HG03432 (cell line): ENCODE measurements at regions not wholly inside any gene's neighbourhood (a gene's known extent, or its start where the extent isn't known, plus 50 kb on each side); places are given as distances from the start of the nearest gene placed in this dataset.

Source experiments
- ATAC-seq: cut with Tn5 transposase; IDR thresholded peaks from one replicate; pipeline ENCODE4 v1.9.1; 2021; ENCODE audit warnings: mild to moderate bottlenecking, moderate library complexity; ENCODE audit not compliant: unreplicated experiment

DNA sequence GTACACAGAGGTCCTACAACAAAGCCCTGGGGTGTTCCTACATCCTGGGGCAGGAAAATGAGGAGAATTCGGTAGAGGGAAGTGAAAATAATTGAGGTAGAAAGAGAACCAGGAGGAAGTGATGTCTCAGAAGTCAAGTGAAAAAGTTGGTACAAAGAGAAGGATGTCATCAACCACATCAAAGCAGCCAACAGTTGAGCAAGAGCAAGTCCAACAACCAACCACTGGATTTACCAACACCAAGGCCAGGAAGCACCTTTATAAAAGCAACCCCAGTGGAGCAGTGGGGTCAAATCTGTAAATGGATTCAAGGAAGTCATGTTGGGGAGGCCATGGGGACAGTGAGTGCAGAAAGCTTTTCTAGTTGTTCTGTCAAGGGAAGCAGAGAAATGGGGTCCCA lies 360.4 kb downstream of the ZNF516 start:
- ATAC-seq: no peak

DNA sequence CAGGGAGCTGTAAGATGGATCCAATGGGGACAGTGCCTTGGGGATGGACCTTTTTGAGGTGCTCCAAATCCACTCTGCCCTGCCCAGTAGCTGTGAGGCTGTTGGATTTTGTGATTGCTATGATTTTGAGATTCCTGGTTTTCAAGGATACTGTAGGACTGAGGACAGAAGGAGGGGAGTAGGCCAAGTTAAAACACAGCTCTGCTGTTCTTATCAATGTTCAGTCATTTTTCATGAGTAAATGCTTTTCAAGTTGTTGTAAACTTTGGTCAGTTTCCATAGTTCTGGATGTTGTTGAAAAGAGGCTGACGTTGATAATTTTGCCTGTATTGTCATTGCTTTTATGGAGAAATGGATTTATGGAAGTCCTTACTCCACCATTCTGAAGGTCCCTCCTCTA lies 361.2 kb downstream of the ZNF516 start:
- ATAC-seq: no peak

DNA sequence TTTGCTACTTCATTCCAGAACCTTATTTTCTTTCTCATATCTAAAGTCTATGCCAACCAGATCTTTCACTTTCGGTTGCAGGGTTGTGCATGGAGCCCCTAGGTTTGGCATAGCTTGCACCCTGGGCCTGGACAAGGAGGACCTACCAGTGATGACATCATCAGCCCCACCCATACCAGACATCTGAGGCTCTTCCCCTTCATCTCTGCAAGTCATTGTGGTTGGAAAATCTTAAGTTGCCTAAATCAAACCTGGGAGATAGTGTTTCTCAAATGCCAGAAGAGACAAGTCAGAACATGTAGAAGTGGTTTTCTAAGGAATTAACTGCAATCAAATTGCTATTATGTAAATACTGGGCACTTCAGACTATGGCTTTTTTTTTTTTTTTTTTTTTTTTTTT lies 363.3 kb downstream of the ZNF516 start:
- ATAC-seq: no peak

- no peak for ATAC-seq
Observed at GRCh38 chr18:76130845-76131244, 364.2 kb downstream of the ZNF516 start.

- no peak for ATAC-seq
Observed at GRCh38 chr18:76126327-76126726, 368.7 kb downstream of the ZNF516 start.

GRCh38 chr18:76121011-76121410 lies 374.0 kb downstream of the ZNF516 start:
- ATAC-seq: no peak

DNA sequence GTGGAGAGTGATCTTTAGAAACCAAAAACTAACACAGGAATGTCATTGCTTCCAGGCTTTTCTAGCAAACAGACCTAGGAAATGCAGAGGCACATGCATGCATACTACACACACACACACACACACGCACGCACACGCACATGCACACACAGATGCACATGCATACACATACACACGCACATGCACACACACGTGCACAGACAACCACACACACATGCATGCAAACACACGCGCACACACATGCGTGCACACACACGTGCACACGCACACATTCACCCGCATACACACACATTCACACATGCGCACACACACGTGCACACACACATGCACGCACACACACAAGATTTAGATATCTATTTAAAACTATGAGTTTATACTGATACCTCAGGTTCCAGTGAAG lies 379.5 kb downstream of the ZNF516 start:
- no peak for ATAC-seq

GRCh38 chr18:76113101-76113500 lies 381.9 kb downstream of the ZNF516 start:
- ATAC-seq: no peak

- no peak for ATAC-seq
Observed at GRCh38 chr18:76102626-76103025, 392.4 kb downstream of the ZNF516 start.

GRCh38 chr18:76102156-76102555 lies 392.9 kb downstream of the ZNF516 start:
- no peak for ATAC-seq

- ATAC-seq: no peak
Observed at GRCh38 chr18:76099931-76100457, 395.0 kb downstream of the ZNF516 start.

- no peak for ATAC-seq
Observed at GRCh38 chr18:76098674-76099411, 396.2 kb downstream of the ZNF516 start.

DNA sequence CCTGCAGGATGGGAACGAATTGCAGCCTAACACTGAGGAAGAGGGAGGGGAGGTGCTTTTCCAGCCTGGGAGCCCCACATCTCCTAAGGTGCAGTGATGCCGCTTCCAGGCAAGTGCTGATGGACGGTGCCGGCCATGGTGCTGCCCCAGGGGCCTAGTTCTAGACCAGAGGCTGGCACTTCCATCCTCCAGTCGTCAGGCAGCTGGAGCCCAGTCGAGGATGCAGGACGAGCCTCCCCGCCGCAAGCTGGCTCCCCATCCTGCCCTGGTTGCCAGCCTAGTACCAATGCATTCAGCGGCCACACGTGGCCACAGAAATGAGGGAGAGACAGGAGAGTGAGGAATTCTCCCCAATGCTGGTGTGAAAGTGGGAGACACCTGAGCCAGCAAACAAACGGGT lies 413.5 kb downstream of the ZNF516 start:
- no peak for ATAC-seq

GRCh38 chr18:76080430-76080829 lies 414.6 kb downstream of the ZNF516 start:
- no peak for ATAC-seq

DNA sequence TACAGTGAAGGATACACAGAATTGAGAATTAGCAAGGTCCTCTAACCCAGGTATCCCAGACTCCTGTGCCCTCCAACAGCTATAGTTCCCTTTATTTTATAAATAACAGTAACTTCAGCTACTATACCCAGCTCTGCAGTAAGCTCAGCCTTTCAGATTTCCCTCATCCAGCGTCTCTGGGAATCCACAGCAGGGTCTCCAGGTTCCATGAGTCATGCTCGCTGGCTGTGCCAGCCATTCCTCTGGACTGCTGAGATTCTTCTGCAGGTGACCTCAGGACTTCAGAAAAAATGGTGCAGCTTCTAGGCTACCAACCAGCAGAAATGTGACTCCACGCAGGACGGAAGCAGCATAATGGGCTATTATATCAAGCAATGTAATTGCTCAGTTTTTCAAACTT lies 419.3 kb downstream of the ZNF516 start:
- ATAC-seq: no peak

- no peak for ATAC-seq
Observed at GRCh38 chr18:76064998-76065397, 430.0 kb downstream of the ZNF516 start.

DNA sequence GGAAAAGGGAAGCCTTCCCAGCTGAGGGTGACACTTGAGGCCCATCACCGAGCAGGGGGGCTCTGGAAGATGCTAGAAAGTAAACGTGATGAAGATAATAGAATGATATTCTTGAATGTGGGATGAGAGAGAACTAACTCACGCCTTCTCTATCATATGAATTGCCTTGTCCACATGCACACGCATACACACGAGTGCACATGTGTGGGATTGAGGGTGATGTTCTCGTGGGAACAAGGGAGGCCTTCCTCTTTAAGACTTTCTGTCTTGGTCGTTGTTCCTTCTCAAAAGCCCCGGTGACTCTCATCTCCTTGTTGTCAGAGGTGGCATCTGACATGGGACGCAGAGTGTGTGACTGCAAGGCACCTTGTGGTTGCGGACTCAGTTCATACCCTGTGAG lies 436.9 kb downstream of the ZNF516 start:
- no peak for ATAC-seq

DNA sequence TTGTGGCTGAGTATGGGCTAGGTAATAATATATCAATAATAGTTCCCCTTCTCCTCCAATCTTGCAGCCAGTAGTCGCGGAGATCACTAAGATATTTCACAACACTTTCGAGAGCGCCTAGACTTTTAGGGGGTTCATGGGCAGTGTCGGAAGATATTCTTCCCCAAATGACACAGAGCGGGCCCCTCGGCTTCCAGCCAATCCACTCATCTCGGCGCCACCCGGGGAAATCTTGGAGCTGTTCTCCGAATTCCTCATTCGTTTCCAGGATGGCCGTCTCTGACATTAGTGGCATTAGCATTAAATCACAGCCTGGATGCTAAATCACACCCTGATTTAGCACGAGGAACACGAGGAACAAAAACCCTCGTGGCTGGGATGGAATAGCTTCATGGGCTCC lies 437.7 kb downstream of the ZNF516 start:
- no peak for ATAC-seq

GRCh38 chr18:76056471-76057110 lies 438.5 kb downstream of the ZNF516 start:
- ATAC-seq: no peak

GRCh38 chr18:76055578-76055977 lies 439.5 kb downstream of the ZNF516 start:
- no peak for ATAC-seq

- ATAC-seq: no peak
Observed at GRCh38 chr18:76055025-76055424, 440.0 kb downstream of the ZNF516 start.

DNA sequence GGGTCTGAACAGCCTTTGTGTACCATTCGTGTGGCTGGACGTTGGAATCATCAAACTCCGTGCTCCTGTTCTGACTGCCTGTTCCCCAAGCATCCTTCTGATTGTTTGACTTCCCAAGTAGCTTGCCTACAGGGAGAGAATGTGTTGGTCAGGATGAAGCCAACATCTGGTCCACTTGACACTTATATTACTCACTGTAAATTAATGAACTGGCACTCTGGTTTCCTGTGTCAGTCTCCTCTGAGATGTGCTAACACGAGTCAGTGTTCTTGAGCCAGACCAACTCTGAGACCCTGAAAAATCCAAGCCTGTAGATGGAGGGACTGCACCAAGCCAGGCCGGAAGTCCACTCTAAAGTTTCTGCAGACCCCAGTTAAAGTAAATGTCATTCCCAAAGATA lies 440.9 kb downstream of the ZNF516 start:
- ATAC-seq: no peak
